ENCODE measurements at regions not wholly inside any gene's neighbourhood (a gene's known extent, or its start where the extent isn't known, plus 50 kb on each side); places are given as distances from the start of the nearest gene placed in this dataset.

- TF ChIP-seq RAD21 (IDR thresholded peaks at IDR 0.05; ENCODE audit: low read depth) (no peak), CTCF (IDR thresholded peaks at IDR 0.05 in 2 of 3, conservative IDR thresholded peaks at IDR 0.05 in 1 of 3; ENCODE audit: borderline replicate concordance in 1 of 3, insufficient read depth in 1 of 3, low read depth in 2 of 3, low read length in 2 of 3) (no peak)
These were observed 101.3 kb upstream of the GHITM start for GRCh38 chr10:84038035-84038434.

All from HCT116 (cell line).